ENCODE measurements at regions not wholly inside any gene's neighbourhood (a gene's known extent, or its start where the extent isn't known, plus 50 kb on each side); places are given as distances from the start of the nearest gene placed in this dataset.

GRCh38 chr3:20916951-20917606, 731.1 kb upstream of the SGO1 start:
- H3K27me3 ChIP-seq (ENCODE audit: control insufficient read depth, insufficient read depth, low read length) = no peaks in the 10 kb centered on the region
- POLR2A ChIA-PET = no interaction called here
- CTCF ChIA-PET = no interaction called here
- no peak overlapping the region for H3K4me3 ChIP-seq (ENCODE audit: low read depth, low read length)
- TF ChIP-seq, protein P1, sequence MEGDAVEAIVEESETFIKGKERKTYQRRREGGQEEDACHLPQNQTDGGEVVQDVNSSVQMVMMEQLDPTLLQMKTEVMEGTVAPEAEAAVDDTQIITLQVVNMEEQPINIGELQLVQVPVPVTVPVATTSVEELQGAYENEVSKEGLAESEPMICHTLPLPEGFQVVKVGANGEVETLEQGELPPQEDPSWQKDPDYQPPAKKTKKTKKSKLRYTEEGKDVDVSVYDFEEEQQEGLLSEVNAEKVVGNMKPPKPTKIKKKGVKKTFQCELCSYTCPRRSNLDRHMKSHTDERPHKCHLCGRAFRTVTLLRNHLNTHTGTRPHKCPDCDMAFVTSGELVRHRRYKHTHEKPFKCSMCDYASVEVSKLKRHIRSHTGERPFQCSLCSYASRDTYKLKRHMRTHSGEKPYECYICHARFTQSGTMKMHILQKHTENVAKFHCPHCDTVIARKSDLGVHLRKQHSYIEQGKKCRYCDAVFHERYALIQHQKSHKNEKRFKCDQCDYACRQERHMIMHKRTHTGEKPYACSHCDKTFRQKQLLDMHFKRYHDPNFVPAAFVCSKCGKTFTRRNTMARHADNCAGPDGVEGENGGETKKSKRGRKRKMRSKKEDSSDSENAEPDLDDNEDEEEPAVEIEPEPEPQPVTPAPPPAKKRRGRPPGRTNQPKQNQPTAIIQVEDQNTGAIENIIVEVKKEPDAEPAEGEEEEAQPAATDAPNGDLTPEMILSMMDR (IDR thresholded peaks at IDR 0.05; ENCODE audit: insufficient read depth, low read depth, low read length) = no peak
- no peak for DNase-seq (ENCODE audit: low read depth)
- H3K36me3 ChIP-seq (ENCODE audit: control insufficient read depth, insufficient read depth, low read length) = no peaks in the 10 kb centered on the region

DNA sequence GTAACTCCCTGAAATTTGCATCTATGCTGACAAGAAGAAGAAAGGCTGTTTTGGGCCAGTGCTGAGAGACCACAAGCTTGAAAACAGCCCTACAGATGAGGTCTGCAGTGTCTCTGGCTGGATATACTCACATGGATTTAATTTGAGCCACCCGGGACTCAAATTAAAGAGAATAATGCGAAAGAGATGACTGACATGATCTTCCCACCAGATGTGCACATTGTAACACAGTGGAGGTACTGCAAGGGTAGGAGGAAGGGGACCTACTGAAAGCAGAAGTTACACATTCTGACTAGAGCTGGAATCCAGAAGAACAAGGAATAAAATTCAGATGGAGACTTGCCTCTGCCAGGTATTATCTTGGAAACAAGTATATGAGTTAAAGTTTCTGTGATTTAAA, 728.3 kb upstream of the SGO1 start:
- DNase-seq (ENCODE audit: low read depth) = no peak
- CTCF ChIA-PET = interaction anchor here (1.6 kb wide), 1 partner anchor 17 kb away, joined by 4 read pairs; no protein-coding TSS in a partner anchor
- no peak overlapping the region for H3K4me3 ChIP-seq (ENCODE audit: low read depth, low read length)
- POLR2A ChIA-PET = no interaction called here
- TF ChIP-seq, protein P1 (IDR thresholded peaks at IDR 0.05; ENCODE audit: insufficient read depth, low read depth, low read length) = no peak
- H3K36me3 ChIP-seq (ENCODE audit: control insufficient read depth, insufficient read depth, low read length) = no peaks in the 10 kb centered on the region
- no peaks in the 10 kb centered on the region for H3K27me3 ChIP-seq (ENCODE audit: control insufficient read depth, insufficient read depth, low read length)

DNA sequence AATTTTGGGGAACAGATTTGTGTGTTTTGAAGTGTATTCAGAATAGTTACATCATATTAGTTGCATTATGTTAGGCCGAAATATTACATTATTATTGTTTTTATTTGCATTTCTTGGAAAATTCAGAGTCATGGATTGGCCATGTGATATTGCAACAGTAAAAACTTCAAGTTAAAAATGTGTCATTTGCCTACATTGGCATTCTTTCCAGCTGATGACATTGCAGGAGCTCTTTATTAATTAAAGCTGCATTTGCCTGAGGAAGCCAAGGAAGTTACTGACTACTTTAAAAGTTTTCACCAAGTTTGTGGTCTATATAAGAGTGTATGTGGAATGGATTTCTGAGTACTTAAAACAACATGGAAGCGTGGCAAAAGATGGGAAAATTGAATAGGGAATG, 726.4 kb upstream of the SGO1 start:
- ChIA-PET POLR2A (interaction anchor here (0.7 kb wide), 1 partner anchor 416 kb away, joined by 3 read pairs; no protein-coding TSS in a partner anchor), CTCF (interaction anchor here (0.6 kb wide), 1 partner anchor 682 kb away, joined by 5 read pairs; no protein-coding TSS in a partner anchor)
- TF ChIP-seq, protein P1 (IDR thresholded peaks at IDR 0.05; ENCODE audit: insufficient read depth, low read depth, low read length) = no peak
- DNase-seq (ENCODE audit: low read depth) = peak; percentile 15
- H3K36me3 ChIP-seq (ENCODE audit: control insufficient read depth, insufficient read depth, low read length) = no peaks in the 10 kb centered on the region
- H3K4me3 ChIP-seq (ENCODE audit: low read depth, low read length) = no peak overlapping the region
- no peaks in the 10 kb centered on the region for H3K27me3 ChIP-seq (ENCODE audit: control insufficient read depth, insufficient read depth, low read length)

- POLR2A ChIA-PET = no interaction called here
- CTCF ChIA-PET = no interaction called here
- Histone ChIP-seq H3K27me3 (ENCODE audit: control insufficient read depth, insufficient read depth, low read length) (no peaks in the 10 kb centered on the region), H3K36me3 (ENCODE audit: control insufficient read depth, insufficient read depth, low read length) (no peaks in the 10 kb centered on the region), H3K4me3 (ENCODE audit: low read depth, low read length) (no peak overlapping the region)
- DNase-seq (ENCODE audit: low read depth) = no peak
- TF ChIP-seq, protein P1 (IDR thresholded peaks at IDR 0.05; ENCODE audit: insufficient read depth, low read depth, low read length) = no peak
Observed at GRCh38 chr3:20909511-20909910, 723.5 kb upstream of the SGO1 start.

GRCh38 chr3:20905210-20905805, 719.3 kb upstream of the SGO1 start:
- no peak for DNase-seq (ENCODE audit: low read depth)
- TF ChIP-seq, protein P1 (IDR thresholded peaks at IDR 0.05; ENCODE audit: insufficient read depth, low read depth, low read length) = no peak
- H3K4me3 ChIP-seq (ENCODE audit: low read depth, low read length) = no peak overlapping the region
- ChIA-PET CTCF (no interaction called here), POLR2A (no interaction called here)
- H3K27me3 ChIP-seq (ENCODE audit: control insufficient read depth, insufficient read depth, low read length) = no peaks in the 10 kb centered on the region
- no peaks in the 10 kb centered on the region for H3K36me3 ChIP-seq (ENCODE audit: control insufficient read depth, insufficient read depth, low read length)

Measured in BJ (cell line).